ENCODE measurements at regions not wholly inside any gene's neighbourhood (a gene's known extent, or its start where the extent isn't known, plus 50 kb on each side); places are given as distances from the start of the nearest gene placed in this dataset.

- TF ChIP-seq MYC (IDR thresholded peaks at IDR 0.05; ENCODE audit: low read depth, low read length) (no peak), POLR2A (IDR thresholded peaks at IDR 0.05; ENCODE audit: extremely low read depth, insufficient read length) (no peak), MAX (IDR thresholded peaks at IDR 0.05; ENCODE audit: low read depth, low read length) (no peak), CTCF (IDR thresholded peaks at IDR 0.05; ENCODE audit: low read depth, low read length) (no peak)
- DNase-seq (ENCODE audit: low read depth): no peak
- no peak overlapping the region for H3K4me3 ChIP-seq (ENCODE audit: low read depth, low read length)
Observed at GRCh38 chr6:101322921-101323320, 70.6 kb upstream of the GRIK2 start.

- no peak overlapping the region for H3K4me3 ChIP-seq (ENCODE audit: low read depth, low read length)
- TF ChIP-seq MAX (IDR thresholded peaks at IDR 0.05; ENCODE audit: low read depth, low read length): no peak
- TF ChIP-seq MYC (IDR thresholded peaks at IDR 0.05; ENCODE audit: low read depth, low read length): no peak
- no peak for TF ChIP-seq CTCF (IDR thresholded peaks at IDR 0.05; ENCODE audit: low read depth, low read length)
- no peak for TF ChIP-seq POLR2A (IDR thresholded peaks at IDR 0.05; ENCODE audit: extremely low read depth, insufficient read length)
- DNase-seq (ENCODE audit: low read depth): no peak
Observed at GRCh38 chr6:101326411-101326810, 67.1 kb upstream of the GRIK2 start.

- TF ChIP-seq MAX (IDR thresholded peaks at IDR 0.05; ENCODE audit: low read depth, low read length): no peak
- no peak for TF ChIP-seq POLR2A (IDR thresholded peaks at IDR 0.05; ENCODE audit: extremely low read depth, insufficient read length)
- no peak for TF ChIP-seq CTCF (IDR thresholded peaks at IDR 0.05; ENCODE audit: low read depth, low read length)
- TF ChIP-seq MYC (IDR thresholded peaks at IDR 0.05; ENCODE audit: low read depth, low read length): no peak
- no peak overlapping the region for H3K4me3 ChIP-seq (ENCODE audit: low read depth, low read length)
- no peak for DNase-seq (ENCODE audit: low read depth)
Observed at GRCh38 chr6:101341926-101342325, 51.6 kb upstream of the GRIK2 start.
